Esophagus muscularis mucosa (tissue), 3 donors: ENCODE measurements at regions not wholly inside any gene's neighbourhood (a gene's known extent, or its start where the extent isn't known, plus 50 kb on each side); places are given as distances from the start of the nearest gene placed in this dataset.

Experiments used
- CTCF ChIP-seq, 3 experiments: fragments of 200-600 bp in 2 of 3; fragments of 450-650 bp in 1 of 3; sonication (generic) in 2 of 3; IDR thresholded peaks; one replicate each; pipeline ENCODE4 v1.5.1; 2017 to 2019; ENCODE audit warnings: antibody characterized with exemption in 3 of 3, mild to moderate bottlenecking in 2 of 3, moderate library complexity in 1 of 3
- POLR2A ChIP-seq: fragments of 450-650 bp; IDR thresholded peaks from one replicate; pipeline ENCODE4 v1.6.1; 2017; ENCODE audit warnings: antibody characterized with exemption, moderate library complexity, mild to moderate bottlenecking, low read depth
- POLR2AphosphoS5 ChIP-seq, 2 donors: sonication (generic); formaldehyde crosslinking; IDR thresholded peaks; one replicate each; pipeline ENCODE4 v1.6.1; 2017; ENCODE audit warnings: antibody characterized with exemption in 2 of 2

DNA sequence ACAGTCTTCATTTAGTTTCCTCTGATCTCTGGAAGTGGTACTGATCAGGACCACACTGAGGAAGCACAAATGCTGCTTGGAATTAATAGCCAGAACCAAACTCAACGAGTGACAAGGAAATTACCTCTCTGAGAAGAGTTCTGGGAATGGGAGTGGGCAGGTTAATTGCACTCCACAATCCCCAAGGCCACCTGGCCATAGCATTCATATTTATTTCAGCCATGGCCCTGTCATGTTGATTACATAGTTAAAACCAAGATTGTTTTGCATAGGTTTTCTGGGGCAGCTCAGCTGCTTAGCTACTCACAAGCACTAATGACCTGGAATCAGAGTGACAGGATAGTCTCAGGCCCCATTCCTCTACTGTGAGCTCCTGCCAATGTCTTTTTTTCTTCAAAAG is 230.2 kb upstream of the RIMS1 start:
- TF ChIP-seq CTCF (IDR thresholded peaks at IDR 0.05) = no peak
- TF ChIP-seq POLR2A = no peak
- no peak for TF ChIP-seq POLR2AphosphoS5 (IDR thresholded peaks at IDR 0.05)
